ENCODE measurements at regions not wholly inside any gene's neighbourhood (a gene's known extent, or its start where the extent isn't known, plus 50 kb on each side); places are given as distances from the start of the nearest gene placed in this dataset.

DNA sequence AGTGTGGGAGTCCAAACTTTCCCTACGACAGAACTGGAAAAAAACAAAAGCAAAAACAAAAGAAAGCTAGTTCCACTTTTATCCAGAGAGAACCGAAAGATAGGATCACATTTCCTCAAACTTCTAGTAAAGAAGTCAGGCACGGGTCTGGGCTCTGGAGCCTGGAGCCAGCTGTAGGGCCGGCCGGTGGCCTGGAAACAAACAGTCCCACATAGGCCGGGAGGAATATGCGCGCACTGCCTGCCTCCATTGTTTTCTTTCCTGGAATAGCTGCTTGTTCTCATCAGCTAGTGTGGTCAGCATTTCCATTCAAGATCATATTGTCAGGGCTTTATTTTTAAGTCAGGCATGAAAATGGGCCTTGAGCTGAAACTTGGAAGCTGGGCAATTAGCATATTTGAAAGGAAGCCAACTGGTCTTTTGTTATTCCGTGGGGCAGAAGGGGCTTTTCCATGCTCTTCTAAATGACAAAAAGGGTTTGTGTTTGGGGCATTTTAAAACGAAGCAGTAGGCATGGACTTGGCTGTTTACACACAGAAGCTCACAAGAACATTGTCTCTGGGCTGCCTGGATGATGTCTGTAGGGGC, 58.7 kb upstream of the RFX8 start:
- TF ChIP-seq, protein P1, sequence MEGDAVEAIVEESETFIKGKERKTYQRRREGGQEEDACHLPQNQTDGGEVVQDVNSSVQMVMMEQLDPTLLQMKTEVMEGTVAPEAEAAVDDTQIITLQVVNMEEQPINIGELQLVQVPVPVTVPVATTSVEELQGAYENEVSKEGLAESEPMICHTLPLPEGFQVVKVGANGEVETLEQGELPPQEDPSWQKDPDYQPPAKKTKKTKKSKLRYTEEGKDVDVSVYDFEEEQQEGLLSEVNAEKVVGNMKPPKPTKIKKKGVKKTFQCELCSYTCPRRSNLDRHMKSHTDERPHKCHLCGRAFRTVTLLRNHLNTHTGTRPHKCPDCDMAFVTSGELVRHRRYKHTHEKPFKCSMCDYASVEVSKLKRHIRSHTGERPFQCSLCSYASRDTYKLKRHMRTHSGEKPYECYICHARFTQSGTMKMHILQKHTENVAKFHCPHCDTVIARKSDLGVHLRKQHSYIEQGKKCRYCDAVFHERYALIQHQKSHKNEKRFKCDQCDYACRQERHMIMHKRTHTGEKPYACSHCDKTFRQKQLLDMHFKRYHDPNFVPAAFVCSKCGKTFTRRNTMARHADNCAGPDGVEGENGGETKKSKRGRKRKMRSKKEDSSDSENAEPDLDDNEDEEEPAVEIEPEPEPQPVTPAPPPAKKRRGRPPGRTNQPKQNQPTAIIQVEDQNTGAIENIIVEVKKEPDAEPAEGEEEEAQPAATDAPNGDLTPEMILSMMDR (IDR thresholded peaks at IDR 0.05; ENCODE audit: borderline replicate concordance, extremely low read depth, low read length, poor library complexity, severe bottlenecking) = no peak
- TF ChIP-seq EZH2 (IDR thresholded peaks at IDR 0.05; ENCODE audit: borderline replicate concordance, low read depth, low read length, severe bottlenecking) = no peak
